BJ (cell line): ENCODE measurements at regions not wholly inside any gene's neighbourhood (a gene's known extent, or its start where the extent isn't known, plus 50 kb on each side); places are given as distances from the start of the nearest gene placed in this dataset.

Source experiments
- CTCF ChIA-PET: fragments of 350-600 bp; formaldehyde crosslinking; extraction: SDS; loops from one replicate; lab custom pipeline; 2021; ENCODE audit warnings: antibody characterized with exemption, inconsistent platforms; lab: Yijun Ruan, JAX
- POLR2A ChIA-PET: fragments of 300-600 bp; sonication (Branson Sonifier 250); formaldehyde crosslinking; extraction: SDS; loops from one replicate; lab custom pipeline; 2021; ENCODE audit warnings: antibody characterized with exemption; lab: Charles Lee
- DNase-seq: peaks from one replicate; pipeline ENCODE4 v3.0.0-alpha.2; 2011; ENCODE audit warnings: low read depth
- H3K27me3 ChIP-seq: 2 replicates; pipeline ENCODE4 v1.6.0; 2011; ENCODE audit warnings: low read length; ENCODE audit not compliant: control insufficient read depth, insufficient read depth
- H3K36me3 ChIP-seq: 2 replicates; pipeline ENCODE4 v1.5.1; 2011; ENCODE audit warnings: low read length; ENCODE audit not compliant: control insufficient read depth, insufficient read depth
- H3K4me3 ChIP-seq: 2 replicates; pipeline ENCODE4 v1.5.1; 2011; ENCODE audit warnings: low read depth, mild to moderate bottlenecking, control low read depth, low read length
- TF ChIP-seq, protein P1 (sequence below): IDR thresholded peaks from 2 replicates; pipeline ENCODE4 v1.5.1; 2011; ENCODE audit warnings: low read depth, mild to moderate bottlenecking, control low read depth, inconsistent platforms, low read length, moderate library complexity; ENCODE audit not compliant: insufficient read depth

DNA sequence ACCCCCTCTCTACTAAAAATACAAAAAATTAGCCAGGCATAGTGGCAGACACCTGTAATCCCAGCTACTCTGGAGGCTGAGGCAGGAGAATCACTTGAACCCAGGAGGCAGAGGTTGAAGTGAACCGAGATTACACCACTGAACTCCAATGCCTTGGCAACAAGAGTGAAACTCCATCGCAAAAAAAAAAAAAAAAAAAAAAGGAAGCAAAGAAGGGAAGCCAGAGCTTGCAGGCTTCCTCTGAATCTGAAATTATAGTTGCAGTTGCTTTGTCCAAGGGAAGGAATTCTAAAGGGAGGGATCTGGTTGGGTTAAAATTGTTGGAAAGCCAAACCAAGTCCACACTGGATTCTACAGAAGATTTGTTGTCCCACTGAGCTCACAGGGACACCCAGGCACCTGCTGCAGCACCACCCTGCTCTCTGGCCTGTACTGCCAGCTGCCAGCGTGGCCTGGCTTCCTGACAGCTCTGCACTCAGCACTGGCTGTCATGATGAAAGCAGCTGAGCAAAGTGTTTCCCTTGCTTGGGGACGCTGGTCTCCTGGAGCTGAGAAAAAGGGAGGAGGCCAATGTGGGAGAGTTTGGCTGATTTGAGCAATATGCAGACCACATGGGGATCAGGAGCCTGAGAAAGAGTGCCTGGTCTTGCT, 88.8 kb upstream of the HES1 start:
- 0 out of 2 replicates have a peak, but pooled peaks cover 1% of the 10 kb centered on the region for H3K27me3 ChIP-seq
- POLR2A ChIA-PET = interaction anchor here (0.6 kb wide), 2 partner anchors 29 to 870 kb away, joined by 7 to 9 read pairs; no protein-coding TSS in a partner anchor
- TF ChIP-seq, protein P1, sequence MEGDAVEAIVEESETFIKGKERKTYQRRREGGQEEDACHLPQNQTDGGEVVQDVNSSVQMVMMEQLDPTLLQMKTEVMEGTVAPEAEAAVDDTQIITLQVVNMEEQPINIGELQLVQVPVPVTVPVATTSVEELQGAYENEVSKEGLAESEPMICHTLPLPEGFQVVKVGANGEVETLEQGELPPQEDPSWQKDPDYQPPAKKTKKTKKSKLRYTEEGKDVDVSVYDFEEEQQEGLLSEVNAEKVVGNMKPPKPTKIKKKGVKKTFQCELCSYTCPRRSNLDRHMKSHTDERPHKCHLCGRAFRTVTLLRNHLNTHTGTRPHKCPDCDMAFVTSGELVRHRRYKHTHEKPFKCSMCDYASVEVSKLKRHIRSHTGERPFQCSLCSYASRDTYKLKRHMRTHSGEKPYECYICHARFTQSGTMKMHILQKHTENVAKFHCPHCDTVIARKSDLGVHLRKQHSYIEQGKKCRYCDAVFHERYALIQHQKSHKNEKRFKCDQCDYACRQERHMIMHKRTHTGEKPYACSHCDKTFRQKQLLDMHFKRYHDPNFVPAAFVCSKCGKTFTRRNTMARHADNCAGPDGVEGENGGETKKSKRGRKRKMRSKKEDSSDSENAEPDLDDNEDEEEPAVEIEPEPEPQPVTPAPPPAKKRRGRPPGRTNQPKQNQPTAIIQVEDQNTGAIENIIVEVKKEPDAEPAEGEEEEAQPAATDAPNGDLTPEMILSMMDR = no peak
- H3K4me3 ChIP-seq = no peak overlapping the region
- no peak for DNase-seq
- CTCF ChIA-PET = interaction anchor here (1.7 kb wide), 1 partner anchor 12 kb away, joined by 4 read pairs; no protein-coding TSS in a partner anchor
- no peaks in the 10 kb centered on the region for H3K36me3 ChIP-seq

DNA sequence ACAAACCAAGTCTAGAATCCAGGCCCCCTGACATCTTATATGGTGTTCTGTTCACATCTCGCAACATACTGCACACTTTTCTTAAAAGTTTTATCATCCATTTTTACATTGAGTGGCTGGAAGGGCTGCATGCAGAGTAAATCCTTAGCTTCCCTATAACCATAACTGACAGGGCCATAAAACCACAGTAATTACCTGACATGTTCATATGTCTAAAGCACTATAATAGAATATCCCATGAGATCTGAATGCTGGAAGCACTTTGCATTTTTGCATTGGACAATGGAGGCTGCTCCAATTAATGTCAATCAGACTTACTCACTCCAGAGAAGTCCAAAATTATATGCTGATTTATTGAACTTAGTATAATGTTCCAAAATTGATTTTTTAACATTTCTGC, 86.6 kb upstream of the HES1 start:
- H3K27me3 ChIP-seq = peaks cover 2% of the 10 kb centered on the region; the same call in 1 of the 2 replicates
- ChIA-PET POLR2A (no interaction called here), CTCF (no interaction called here)
- TF ChIP-seq, protein P1 = no peak
- H3K36me3 ChIP-seq = no peaks in the 10 kb centered on the region
- H3K4me3 ChIP-seq = no peak overlapping the region
- DNase-seq = no peak

DNA sequence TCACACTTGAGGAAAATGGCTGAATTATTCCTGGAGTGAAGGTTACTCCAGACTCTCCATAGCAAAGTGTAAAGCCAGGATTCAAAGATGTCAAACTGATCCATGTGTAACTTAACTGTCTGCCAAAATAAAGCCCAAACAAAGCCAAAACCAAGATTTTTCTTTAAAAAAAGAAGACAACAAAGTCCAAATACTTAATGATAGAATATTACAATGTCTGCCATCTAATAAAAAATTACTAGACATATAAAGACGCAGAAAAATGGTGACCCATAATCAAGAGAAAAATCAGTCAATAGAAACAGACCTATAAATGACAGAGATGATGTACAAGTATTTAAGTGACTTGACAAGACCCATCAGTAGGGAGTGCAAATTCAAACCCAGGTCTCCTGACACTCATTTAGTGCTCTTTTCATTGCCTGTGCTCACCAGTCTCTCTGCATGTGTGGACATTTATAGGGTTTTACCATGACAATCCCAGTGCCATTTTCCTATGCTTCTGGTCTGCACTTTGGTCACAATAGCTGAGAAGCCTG, 85.1 kb upstream of the HES1 start:
- POLR2A ChIA-PET = no interaction called here
- DNase-seq = no peak

DNA sequence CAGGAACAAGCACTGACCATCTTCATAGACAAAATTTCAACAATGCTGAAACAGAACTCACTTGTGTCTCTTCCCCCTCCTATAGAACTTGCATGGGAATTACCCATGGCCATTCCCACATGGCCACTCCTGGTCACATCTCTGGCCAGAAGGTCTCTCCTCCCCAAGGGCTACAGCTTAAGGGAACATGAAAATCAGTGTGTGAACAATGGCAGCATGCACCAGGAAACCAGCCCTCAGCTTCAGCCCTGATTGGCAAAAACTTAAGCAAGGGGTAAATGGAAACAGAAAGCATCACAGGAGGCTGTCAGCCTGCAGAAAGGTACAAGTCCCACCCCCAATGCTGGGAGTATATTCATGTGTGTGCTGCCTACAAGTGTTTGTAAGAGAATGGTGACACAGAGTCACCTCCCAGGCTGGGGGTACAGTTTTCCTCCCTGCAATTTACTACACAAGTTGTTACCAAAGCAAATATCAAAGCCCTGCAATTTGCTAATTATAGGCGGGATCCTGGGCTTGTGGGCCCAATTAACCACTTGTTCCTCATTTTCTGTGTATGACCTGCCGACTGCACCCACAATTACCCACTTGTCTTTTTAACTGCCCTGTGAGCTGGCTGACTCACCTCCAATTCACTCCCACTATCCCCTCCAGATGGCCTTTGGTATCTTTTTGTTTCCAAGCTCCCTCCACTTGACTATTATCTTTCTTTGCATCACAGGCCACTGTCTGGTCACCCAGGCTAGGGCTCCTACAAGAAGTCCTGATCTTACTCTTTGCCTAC, 84.4 kb upstream of the HES1 start:
- Histone ChIP-seq H3K4me3 (no peak overlapping the region), H3K27me3 (peaks cover 4% of the 10 kb centered on the region), H3K36me3 (no peaks in the 10 kb centered on the region)
- no peak for DNase-seq
- ChIA-PET POLR2A (no interaction called here), CTCF (no interaction called here)
- TF ChIP-seq, protein P1 = no peak

More for the DNA sequence above, 85.1 kb upstream of the HES1 start:
- H3K36me3 ChIP-seq = no peaks in the 10 kb centered on the region
- peaks cover 3% of the 10 kb centered on the region; the same call in 1 of the 2 replicates for H3K27me3 ChIP-seq
- no peak overlapping the region for H3K4me3 ChIP-seq
- TF ChIP-seq, protein P1 = no peak
- CTCF ChIA-PET = no interaction called here

DNA sequence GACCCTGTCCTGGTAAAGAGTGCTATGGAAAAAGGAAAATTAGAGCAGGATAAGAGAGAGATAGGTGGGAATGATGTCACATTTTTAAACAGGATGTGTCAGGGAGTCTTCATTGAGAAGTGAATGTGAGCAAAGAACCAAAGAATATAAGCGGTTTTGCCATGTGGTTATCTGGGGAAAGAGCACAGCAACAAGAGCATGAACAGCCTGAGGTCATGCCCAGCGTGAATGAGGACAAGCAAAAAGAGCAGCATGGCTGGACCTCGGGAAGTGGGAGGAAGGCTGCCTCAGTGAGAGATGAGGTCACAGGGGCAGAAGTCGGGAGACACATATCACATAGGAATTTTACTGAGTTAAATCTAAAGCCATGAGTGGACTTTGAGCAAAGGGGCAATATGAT, 82.8 kb upstream of the HES1 start:
- CTCF ChIA-PET = interaction anchor here (0.6 kb wide), 1 partner anchor 360 kb away, joined by 3 read pairs; no protein-coding TSS in a partner anchor
- POLR2A ChIA-PET = no interaction called here

More for the DNA sequence above, 82.8 kb upstream of the HES1 start:
- no peak for DNase-seq
- TF ChIP-seq, protein P1 = no peak
- H3K36me3 ChIP-seq = no peaks in the 10 kb centered on the region
- H3K4me3 ChIP-seq = no peak overlapping the region
- peaks cover 8% of the 10 kb centered on the region for H3K27me3 ChIP-seq
